ENCODE measurements at regions not wholly inside any gene's neighbourhood (a gene's known extent, or its start where the extent isn't known, plus 50 kb on each side); places are given as distances from the start of the nearest gene placed in this dataset.

DNA sequence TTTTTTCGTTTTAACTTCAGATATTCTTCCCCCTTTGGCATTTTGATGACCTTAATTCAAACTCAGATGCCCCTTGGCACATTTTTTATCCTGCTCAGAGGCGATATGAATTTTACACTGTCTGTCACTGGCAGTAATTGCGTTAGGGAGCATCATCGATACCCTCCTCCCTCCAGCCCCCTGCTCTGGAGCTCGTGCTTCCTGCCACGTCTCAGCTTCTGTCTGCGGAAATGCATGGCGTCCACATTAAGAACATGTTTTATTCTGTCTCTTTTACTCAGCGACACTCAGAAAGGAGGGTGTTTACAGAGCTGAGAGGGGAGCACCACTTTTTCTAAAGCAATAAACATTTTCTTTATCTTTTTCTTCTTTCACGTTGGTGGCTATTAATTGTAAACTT lies 254.2 kb downstream of the EBLN2 start:
- TF ChIP-seq, protein P1, sequence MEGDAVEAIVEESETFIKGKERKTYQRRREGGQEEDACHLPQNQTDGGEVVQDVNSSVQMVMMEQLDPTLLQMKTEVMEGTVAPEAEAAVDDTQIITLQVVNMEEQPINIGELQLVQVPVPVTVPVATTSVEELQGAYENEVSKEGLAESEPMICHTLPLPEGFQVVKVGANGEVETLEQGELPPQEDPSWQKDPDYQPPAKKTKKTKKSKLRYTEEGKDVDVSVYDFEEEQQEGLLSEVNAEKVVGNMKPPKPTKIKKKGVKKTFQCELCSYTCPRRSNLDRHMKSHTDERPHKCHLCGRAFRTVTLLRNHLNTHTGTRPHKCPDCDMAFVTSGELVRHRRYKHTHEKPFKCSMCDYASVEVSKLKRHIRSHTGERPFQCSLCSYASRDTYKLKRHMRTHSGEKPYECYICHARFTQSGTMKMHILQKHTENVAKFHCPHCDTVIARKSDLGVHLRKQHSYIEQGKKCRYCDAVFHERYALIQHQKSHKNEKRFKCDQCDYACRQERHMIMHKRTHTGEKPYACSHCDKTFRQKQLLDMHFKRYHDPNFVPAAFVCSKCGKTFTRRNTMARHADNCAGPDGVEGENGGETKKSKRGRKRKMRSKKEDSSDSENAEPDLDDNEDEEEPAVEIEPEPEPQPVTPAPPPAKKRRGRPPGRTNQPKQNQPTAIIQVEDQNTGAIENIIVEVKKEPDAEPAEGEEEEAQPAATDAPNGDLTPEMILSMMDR (IDR thresholded peaks at IDR 0.05): no peak
- no peak for TF ChIP-seq POLR2A (IDR thresholded peaks at IDR 0.05)

Data from heart left ventricle (tissue), 13 donors.